ENCODE measurements at regions not wholly inside any gene's neighbourhood (a gene's known extent, or its start where the extent isn't known, plus 50 kb on each side); places are given as distances from the start of the nearest gene placed in this dataset.

DNA sequence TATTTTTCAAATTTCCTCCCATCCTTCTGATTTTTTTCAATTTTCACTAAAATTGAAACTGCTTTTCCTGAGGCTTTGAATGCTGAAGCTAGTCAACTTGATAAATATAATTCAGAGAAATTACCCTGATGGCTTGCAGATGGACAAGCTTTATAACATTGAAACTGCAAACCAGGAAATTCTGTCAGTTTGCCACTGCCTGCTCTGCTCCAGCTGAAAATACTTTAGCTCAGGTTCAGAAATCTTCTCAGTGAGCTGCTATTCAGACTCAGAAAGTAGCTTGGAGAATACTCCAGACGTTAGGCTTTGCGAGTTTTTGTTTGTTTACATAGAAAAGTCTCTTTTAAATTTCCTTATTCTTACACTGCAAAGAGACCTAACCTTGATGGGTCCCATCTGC lies 1574.7 kb downstream of the STIM2 start:
- no peak overlapping the region for H3K4me3 ChIP-seq (ENCODE audit: low read depth in 1 of 3, low read length in 3 of 3)
- H3K27me3 ChIP-seq (ENCODE audit: control insufficient read depth in 3 of 3, insufficient read depth in 3 of 3, low read length in 3 of 3): no peaks in the 10 kb centered on the region
- H3K9me3 ChIP-seq (ENCODE audit: control insufficient read depth in 2 of 2, insufficient read depth in 1 of 2, low read depth in 1 of 2, low read length in 1 of 2): no peaks in the 10 kb centered on the region
- no peak overlapping the region for H3K27ac ChIP-seq (ENCODE audit: low read depth in 1 of 3, low read length in 2 of 3)
- 27 to 35% (median 33%) methylated on average over 2 of the region's 2 CpGs for WGBS, 3 donors
- FAIRE-seq (no peak), DNase-seq (no peak)
- no peaks in the 10 kb centered on the region for H3K36me3 ChIP-seq (ENCODE audit: control insufficient read depth in 3 of 3, insufficient read depth in 2 of 3, low read depth in 1 of 3, low read length in 3 of 3)
- no peaks in the 10 kb centered on the region for H3K4me1 ChIP-seq (ENCODE audit: control insufficient read depth in 3 of 3, insufficient read depth in 2 of 3, low read depth in 1 of 3, low read length in 2 of 3)

DNA sequence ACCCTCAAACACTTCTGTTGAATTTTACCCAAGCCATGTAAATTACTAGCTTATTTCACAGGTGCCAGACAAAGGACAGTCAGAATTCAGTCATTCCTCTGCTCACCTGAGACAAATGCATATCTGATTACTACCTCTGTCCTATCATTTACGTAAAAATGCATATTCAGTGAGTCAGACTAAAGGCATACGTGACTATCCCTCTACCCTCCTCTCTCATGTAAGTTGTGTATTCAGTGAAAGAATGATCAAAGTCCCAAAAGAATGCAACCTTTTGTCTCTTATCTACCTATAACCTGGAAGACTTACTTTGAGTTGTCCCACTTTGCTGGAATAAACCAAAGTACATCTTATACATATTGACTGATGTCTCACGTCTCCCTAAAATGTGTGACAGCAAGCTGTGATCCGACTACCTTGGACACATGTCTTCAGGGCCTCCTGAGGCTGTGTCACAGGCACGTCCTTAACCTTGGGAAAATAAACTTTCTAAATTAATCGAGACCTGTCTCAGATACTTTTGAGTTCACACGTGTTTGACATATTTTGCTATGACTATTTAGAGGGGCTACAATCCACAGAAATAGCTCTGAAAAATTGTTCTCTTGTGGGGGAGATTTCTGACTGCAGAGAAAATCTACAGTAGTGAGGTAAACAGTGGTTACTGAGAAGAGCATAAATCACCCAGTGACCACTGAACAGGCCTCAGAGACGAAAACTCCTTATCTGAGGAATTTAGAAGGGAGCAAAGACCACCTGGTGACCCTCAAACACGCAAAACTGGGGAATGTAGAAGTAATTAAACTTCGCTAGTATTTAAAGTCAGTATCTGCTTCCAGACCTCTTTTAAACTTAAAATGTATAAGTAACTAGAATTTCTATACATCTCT lies 1575.8 kb downstream of the STIM2 start:
- no peak overlapping the region for H3K27ac ChIP-seq (ENCODE audit: low read depth in 1 of 3, low read length in 2 of 3)
- no peak overlapping the region for H3K4me3 ChIP-seq (ENCODE audit: low read depth in 1 of 3, low read length in 3 of 3)
- no peaks in the 10 kb centered on the region for H3K9me3 ChIP-seq (ENCODE audit: control insufficient read depth in 2 of 2, insufficient read depth in 1 of 2, low read depth in 1 of 2, low read length in 1 of 2)
- no peaks in the 10 kb centered on the region for H3K4me1 ChIP-seq (ENCODE audit: control insufficient read depth in 3 of 3, insufficient read depth in 2 of 3, low read depth in 1 of 3, low read length in 2 of 3)
- WGBS, 3 donors: 29 to 59% (median 44%) methylated on average over 10 of the region's 10 CpGs
- H3K27me3 ChIP-seq (ENCODE audit: control insufficient read depth in 3 of 3, insufficient read depth in 3 of 3, low read length in 3 of 3): no peaks in the 10 kb centered on the region
- DNase-seq (peak in 1 of 2 donors; percentile 26), FAIRE-seq (no peak)
- no peaks in the 10 kb centered on the region for H3K36me3 ChIP-seq (ENCODE audit: control insufficient read depth in 3 of 3, insufficient read depth in 2 of 3, low read depth in 1 of 3, low read length in 3 of 3)

DNA sequence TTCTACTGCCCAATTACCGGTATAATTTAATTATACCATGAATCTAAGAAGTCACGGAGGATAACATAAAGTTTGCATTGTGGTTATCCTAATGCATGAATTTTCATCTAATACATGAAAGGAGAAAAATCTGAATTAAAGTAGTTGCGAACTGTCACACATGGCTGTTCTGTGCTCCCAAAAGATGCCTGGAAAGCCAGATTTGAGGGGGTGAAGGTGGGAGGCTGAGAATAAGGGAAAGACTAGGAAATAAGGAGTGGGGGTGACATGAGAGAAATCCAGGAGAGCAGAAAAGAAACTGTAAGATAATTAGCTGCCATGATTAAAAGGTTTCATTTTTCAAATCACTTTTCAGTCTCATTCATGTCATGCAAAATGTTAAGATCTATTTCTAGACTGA lies 1582.7 kb downstream of the STIM2 start:
- no peak overlapping the region for H3K4me3 ChIP-seq (ENCODE audit: low read depth in 1 of 3, low read length in 3 of 3)

DNA sequence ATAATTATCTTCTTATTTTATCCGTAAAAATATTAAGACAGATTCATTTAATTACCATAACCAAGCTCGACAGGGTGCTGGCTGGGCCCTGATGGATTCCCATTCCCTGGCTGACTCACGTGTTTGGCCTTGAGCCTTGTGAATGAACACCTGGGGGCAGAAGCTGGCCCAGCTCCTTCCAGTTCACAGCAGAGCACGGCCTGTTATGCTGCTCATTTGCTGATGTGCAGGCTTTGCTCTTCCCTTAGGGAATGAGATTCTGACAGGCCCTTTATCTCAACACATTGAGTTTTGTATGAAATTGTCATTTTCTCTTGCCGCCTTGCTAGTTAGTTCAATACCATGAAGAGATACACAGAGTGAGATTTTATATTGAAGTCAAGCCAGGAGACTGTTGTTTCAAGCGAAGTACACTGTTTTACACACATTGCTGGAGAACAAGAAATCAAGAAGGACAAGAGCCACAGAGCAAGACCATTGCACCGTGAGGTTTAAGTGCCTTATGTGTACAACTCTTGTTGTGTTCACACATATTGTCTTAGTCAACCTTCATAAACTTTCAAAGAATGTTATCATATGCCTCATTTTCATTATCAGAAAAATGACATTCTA lies 1583.3 kb downstream of the STIM2 start:
- Histone ChIP-seq H3K27ac (ENCODE audit: low read depth in 1 of 3, low read length in 2 of 3) (no peak overlapping the region), H3K4me1 (ENCODE audit: control insufficient read depth in 3 of 3, insufficient read depth in 2 of 3, low read depth in 1 of 3, low read length in 2 of 3) (no peaks in the 10 kb centered on the region), H3K9me3 (ENCODE audit: control insufficient read depth in 2 of 2, insufficient read depth in 1 of 2, low read depth in 1 of 2, low read length in 1 of 2) (no peaks in the 10 kb centered on the region), H3K4me3 (ENCODE audit: low read depth in 1 of 3, low read length in 3 of 3) (no peak overlapping the region), H3K36me3 (ENCODE audit: control insufficient read depth in 3 of 3, insufficient read depth in 2 of 3, low read depth in 1 of 3, low read length in 3 of 3) (no peaks in the 10 kb centered on the region), H3K27me3 (ENCODE audit: control insufficient read depth in 3 of 3, insufficient read depth in 3 of 3, low read length in 3 of 3) (no peaks in the 10 kb centered on the region)
- DNase-seq (no peak), FAIRE-seq (no peak)
- WGBS, 3 donors: 59 to 75% (median 65%) methylated on average over 7 of the region's 7 CpGs

More for the DNA sequence above, 1582.7 kb downstream of the STIM2 start:
- 88 to 90% (median 88%) methylated on average over 3 of the region's 3 CpGs for WGBS, 3 donors
- Histone ChIP-seq H3K4me1 (ENCODE audit: control insufficient read depth in 3 of 3, insufficient read depth in 2 of 3, low read depth in 1 of 3, low read length in 2 of 3) (no peaks in the 10 kb centered on the region), H3K36me3 (ENCODE audit: control insufficient read depth in 3 of 3, insufficient read depth in 2 of 3, low read depth in 1 of 3, low read length in 3 of 3) (no peaks in the 10 kb centered on the region), H3K27ac (ENCODE audit: low read depth in 1 of 3, low read length in 2 of 3) (no peak overlapping the region), H3K9me3 (ENCODE audit: control insufficient read depth in 2 of 2, insufficient read depth in 1 of 2, low read depth in 1 of 2, low read length in 1 of 2) (no peaks in the 10 kb centered on the region), H3K27me3 (ENCODE audit: control insufficient read depth in 3 of 3, insufficient read depth in 3 of 3, low read length in 3 of 3) (no peaks in the 10 kb centered on the region)
- FAIRE-seq (no peak), DNase-seq (no peak)

DNA sequence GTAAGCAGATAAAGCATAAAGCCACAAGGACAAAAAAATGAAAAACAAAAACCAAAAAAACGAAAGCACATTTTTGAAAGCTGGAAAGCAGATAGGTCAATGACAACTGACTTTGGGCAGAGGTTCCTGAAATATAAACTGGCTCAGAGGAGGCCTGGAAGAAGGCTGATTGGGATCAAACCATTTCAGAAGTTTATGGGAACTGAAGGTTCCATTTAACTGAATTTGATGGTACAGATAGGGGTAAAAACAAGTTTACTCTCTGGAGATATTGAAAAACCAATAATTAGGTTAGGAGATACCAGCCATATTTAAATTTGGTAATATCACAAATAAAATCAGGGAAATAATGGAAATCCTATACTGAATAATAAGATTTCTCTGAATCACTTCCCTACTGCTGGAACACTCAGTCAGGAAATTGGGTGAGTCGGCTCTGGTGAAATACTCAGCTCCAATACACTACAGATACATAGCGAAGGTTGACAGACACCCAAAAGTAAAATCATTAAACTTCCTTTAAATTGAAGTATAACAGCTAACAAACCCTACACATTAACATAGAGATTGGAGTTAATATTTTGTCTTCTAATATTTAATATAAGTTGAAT lies 1584.3 kb downstream of the STIM2 start:
- H3K27me3 ChIP-seq (ENCODE audit: control insufficient read depth in 3 of 3, insufficient read depth in 3 of 3, low read length in 3 of 3): no peaks in the 10 kb centered on the region
- WGBS, 3 donors: 80 to 84% (median 84%) methylated on average over 3 of the region's 3 CpGs
- no peaks in the 10 kb centered on the region for H3K4me1 ChIP-seq (ENCODE audit: control insufficient read depth in 3 of 3, insufficient read depth in 2 of 3, low read depth in 1 of 3, low read length in 2 of 3)
- H3K4me3 ChIP-seq (ENCODE audit: low read depth in 1 of 3, low read length in 3 of 3): no peak overlapping the region
- DNase-seq (no peak), FAIRE-seq (no peak)
- no peaks in the 10 kb centered on the region for H3K9me3 ChIP-seq (ENCODE audit: control insufficient read depth in 2 of 2, insufficient read depth in 1 of 2, low read depth in 1 of 2, low read length in 1 of 2)
- H3K36me3 ChIP-seq (ENCODE audit: control insufficient read depth in 3 of 3, insufficient read depth in 2 of 3, low read depth in 1 of 3, low read length in 3 of 3): no peaks in the 10 kb centered on the region
- no peak overlapping the region for H3K27ac ChIP-seq (ENCODE audit: low read depth in 1 of 3, low read length in 2 of 3)

DNA sequence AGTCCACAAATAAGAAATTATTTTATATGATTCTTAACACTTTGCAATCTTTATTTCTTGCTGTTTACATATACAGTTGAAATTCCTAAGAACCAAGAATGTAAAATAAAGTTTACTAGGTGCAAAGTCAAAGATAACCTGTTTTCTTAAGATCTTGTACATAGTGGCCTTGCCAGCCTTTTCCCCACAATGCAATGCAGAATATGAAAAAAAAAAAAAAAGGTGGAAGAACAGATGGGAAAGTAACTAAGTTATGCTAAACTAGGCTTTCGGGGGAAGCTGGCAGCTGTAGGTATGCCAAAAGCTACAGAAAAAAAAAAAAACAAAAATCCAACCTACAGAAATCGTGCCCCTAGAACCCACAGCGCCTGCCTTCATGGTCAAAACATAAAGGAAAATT lies 1588.4 kb downstream of the STIM2 start:
- Histone ChIP-seq H3K4me1 (ENCODE audit: control insufficient read depth in 3 of 3, insufficient read depth in 2 of 3, low read depth in 1 of 3, low read length in 2 of 3) (no peaks in the 10 kb centered on the region), H3K4me3 (ENCODE audit: low read depth in 1 of 3, low read length in 3 of 3) (no peak overlapping the region), H3K9me3 (ENCODE audit: control insufficient read depth in 2 of 2, insufficient read depth in 1 of 2, low read depth in 1 of 2, low read length in 1 of 2) (no peaks in the 10 kb centered on the region), H3K36me3 (ENCODE audit: control insufficient read depth in 3 of 3, insufficient read depth in 2 of 3, low read depth in 1 of 3, low read length in 3 of 3) (no peaks in the 10 kb centered on the region), H3K27ac (ENCODE audit: low read depth in 1 of 3, low read length in 2 of 3) (no peak overlapping the region), H3K27me3 (ENCODE audit: control insufficient read depth in 3 of 3, insufficient read depth in 3 of 3, low read length in 3 of 3) (no peaks in the 10 kb centered on the region)
- no peak for FAIRE-seq
- WGBS, 3 donors: 58 to 67% (median 62%) methylated on average over 3 of the region's 3 CpGs
- no peak for DNase-seq

DNA sequence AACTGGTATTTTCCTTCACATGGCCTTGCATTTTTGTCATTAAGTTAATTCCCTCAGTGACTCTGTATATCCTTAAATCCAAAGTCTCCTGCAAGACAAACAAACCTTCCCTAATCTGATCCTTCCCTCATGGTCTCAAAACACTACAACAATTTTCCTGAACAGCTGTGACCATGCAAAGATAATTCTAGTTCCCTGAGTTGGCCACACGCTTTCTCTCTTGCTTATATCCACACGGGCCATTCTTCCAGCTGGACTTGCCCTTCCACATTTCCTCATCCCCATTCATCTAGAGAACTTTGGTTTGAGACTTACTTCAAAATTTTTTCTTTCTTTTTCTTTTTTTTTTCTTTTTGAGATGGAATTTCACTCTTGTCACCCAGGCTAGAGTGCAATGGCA lies 1590.7 kb downstream of the STIM2 start:
- WGBS, 3 donors: 64 to 66% (median 65%) methylated on average over 2 of the region's 2 CpGs
- no peak overlapping the region for H3K4me3 ChIP-seq (ENCODE audit: low read depth in 1 of 3, low read length in 3 of 3)
- FAIRE-seq (no peak), DNase-seq (no peak)
- no peaks in the 10 kb centered on the region for H3K27me3 ChIP-seq (ENCODE audit: control insufficient read depth in 3 of 3, insufficient read depth in 3 of 3, low read length in 3 of 3)
- no peaks in the 10 kb centered on the region for H3K36me3 ChIP-seq (ENCODE audit: control insufficient read depth in 3 of 3, insufficient read depth in 2 of 3, low read depth in 1 of 3, low read length in 3 of 3)
- H3K27ac ChIP-seq (ENCODE audit: low read depth in 1 of 3, low read length in 2 of 3): no peak overlapping the region
- H3K4me1 ChIP-seq (ENCODE audit: control insufficient read depth in 3 of 3, insufficient read depth in 2 of 3, low read depth in 1 of 3, low read length in 2 of 3): no peaks in the 10 kb centered on the region
- H3K9me3 ChIP-seq (ENCODE audit: control insufficient read depth in 2 of 2, insufficient read depth in 1 of 2, low read depth in 1 of 2, low read length in 1 of 2): no peaks in the 10 kb centered on the region

DNA sequence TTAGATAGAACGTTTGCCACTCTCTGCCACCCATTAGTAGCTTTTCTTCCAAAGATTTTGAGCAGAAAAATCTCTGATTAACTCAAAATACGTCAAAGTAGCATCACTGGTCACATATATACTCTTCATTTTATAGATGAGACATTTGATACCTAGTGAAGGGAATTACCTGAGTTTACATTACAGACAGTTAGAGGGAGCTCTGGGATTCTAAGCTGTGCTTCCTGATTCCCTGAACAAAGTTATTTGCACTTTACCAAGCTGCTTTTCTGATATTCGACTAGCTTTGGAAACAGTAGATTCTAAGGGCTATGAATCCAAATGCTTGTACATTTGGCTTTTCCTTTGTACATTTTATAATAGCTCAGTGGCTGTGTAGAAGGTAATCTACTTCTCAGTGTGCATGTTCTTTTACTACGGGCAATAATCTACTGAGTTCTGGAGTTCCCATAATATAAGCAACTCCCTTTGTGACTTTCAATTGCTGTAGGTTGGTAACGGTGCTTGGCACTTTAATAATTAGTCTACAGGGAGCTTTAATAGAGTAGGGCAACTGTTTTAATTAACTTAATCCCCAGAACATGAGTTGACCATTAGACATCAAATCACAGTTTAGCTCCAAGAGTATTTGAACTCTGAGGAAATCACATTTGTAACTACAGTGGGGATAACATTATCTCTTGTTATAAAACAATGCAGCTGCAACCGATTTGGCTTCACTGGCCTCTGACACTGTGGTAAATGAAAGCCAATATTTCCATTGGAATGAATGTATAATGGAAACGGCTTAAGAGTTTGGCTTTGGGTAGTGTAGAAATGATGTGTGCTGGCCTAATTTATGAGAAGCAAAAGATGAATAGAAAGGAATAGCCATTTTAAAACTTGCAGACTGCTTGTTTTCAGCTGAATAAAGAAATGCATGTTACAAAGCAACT lies 1602.4 kb downstream of the STIM2 start:
- no peak for FAIRE-seq
- Histone ChIP-seq H3K9me3 (ENCODE audit: control insufficient read depth in 2 of 2, insufficient read depth in 1 of 2, low read depth in 1 of 2, low read length in 1 of 2) (no peaks in the 10 kb centered on the region), H3K36me3 (ENCODE audit: control insufficient read depth in 3 of 3, insufficient read depth in 2 of 3, low read depth in 1 of 3, low read length in 3 of 3) (no peaks in the 10 kb centered on the region), H3K4me3 (ENCODE audit: low read depth in 1 of 3, low read length in 3 of 3) (no peak overlapping the region), H3K27me3 (ENCODE audit: control insufficient read depth in 3 of 3, insufficient read depth in 3 of 3, low read length in 3 of 3) (no peaks in the 10 kb centered on the region), H3K27ac (ENCODE audit: low read depth in 1 of 3, low read length in 2 of 3) (no peak overlapping the region), H3K4me1 (ENCODE audit: control insufficient read depth in 3 of 3, insufficient read depth in 2 of 3, low read depth in 1 of 3, low read length in 2 of 3) (no peaks in the 10 kb centered on the region)
- WGBS, 3 donors: 47 to 48% (median 47%) methylated on average over 7 of the region's 7 CpGs
- DNase-seq: no peak
